Glomerular visceral epithelial cell (primary cell): ENCODE measurements at regions not wholly inside any gene's neighbourhood (a gene's known extent, or its start where the extent isn't known, plus 50 kb on each side); places are given as distances from the start of the nearest gene placed in this dataset.
A peak's percentile ranks its signal among the peaks of the same experiment; 100 is the strongest.
"Not testable (repeated sequence)": the region's sequence is repeated elsewhere in the genome, so short reads cannot be mapped to it uniquely, and the experiment has no call there.

Source experiments
- DNase-seq: peaks from one replicate; pipeline ENCODE4 v3.0.0-alpha.2; 2016; ENCODE audit errors: extremely low spot score

- DNase-seq = no peak
Measured at GRCh38 chr2:83155826-83156225, 1303.3 kb downstream of the SUCLG1 start.

- no peak for DNase-seq
Measured at GRCh38 chr2:83143946-83144345, 1315.1 kb downstream of the SUCLG1 start.

- no peak for DNase-seq
Measured at GRCh38 chr2:83142934-83143333, 1316.1 kb downstream of the SUCLG1 start.

- no peak for DNase-seq
Measured at GRCh38 chr2:83115606-83116005, 1343.5 kb downstream of the SUCLG1 start.

- DNase-seq = no peak
Measured at GRCh38 chr2:83115155-83115554, 1343.9 kb downstream of the SUCLG1 start.

GRCh38 chr2:83113953-83114352, 1345.1 kb downstream of the SUCLG1 start:
- DNase-seq = no peak

GRCh38 chr2:83112858-83113257, 1346.2 kb downstream of the SUCLG1 start:
- no peak for DNase-seq

- no peak for DNase-seq
Measured at GRCh38 chr2:83109284-83109683, 1349.8 kb downstream of the SUCLG1 start.

- DNase-seq = no peak
Measured at GRCh38 chr2:83106853-83107252, 1352.2 kb downstream of the SUCLG1 start.

- no peak for DNase-seq
Measured at GRCh38 chr2:83104202-83104601, 1354.9 kb downstream of the SUCLG1 start.

- DNase-seq = peak; percentile 41
Measured at GRCh38 chr2:83103613-83104012, 1355.5 kb downstream of the SUCLG1 start.

GRCh38 chr2:83089051-83089450, 1370.0 kb downstream of the SUCLG1 start:
- DNase-seq = not testable (repeated sequence)

- no peak for DNase-seq
Measured at GRCh38 chr2:83085869-83086268, 1373.2 kb downstream of the SUCLG1 start.

- peak; percentile 42 for DNase-seq
Measured at GRCh38 chr2:83081826-83082690, 1377.0 kb downstream of the SUCLG1 start.

- DNase-seq = no peak
Measured at GRCh38 chr2:83079007-83079406, 1380.1 kb downstream of the SUCLG1 start.

GRCh38 chr2:83072767-83073166, 1386.3 kb downstream of the SUCLG1 start:
- DNase-seq = no peak

GRCh38 chr2:83071914-83072313, 1387.2 kb downstream of the SUCLG1 start:
- DNase-seq = no peak

GRCh38 chr2:83071352-83071751, 1387.7 kb downstream of the SUCLG1 start:
- DNase-seq = no peak

- DNase-seq = peak; percentile 58
Measured at GRCh38 chr2:83069724-83070123, 1389.4 kb downstream of the SUCLG1 start.

- DNase-seq = no peak
Measured at GRCh38 chr2:83068714-83069113, 1390.4 kb downstream of the SUCLG1 start.

- peak; percentile 60 for DNase-seq
Measured at GRCh38 chr2:83067947-83068346, 1391.1 kb downstream of the SUCLG1 start.

- DNase-seq = no peak
Measured at GRCh38 chr2:83063933-83064332, 1395.1 kb downstream of the SUCLG1 start.

GRCh38 chr2:83063511-83063910, 1395.6 kb downstream of the SUCLG1 start:
- no peak for DNase-seq

GRCh38 chr2:83058683-83059082, 1400.4 kb downstream of the SUCLG1 start:
- no peak for DNase-seq
